Choroid plexus epithelial cell (primary cell): ENCODE measurements at regions not wholly inside any gene's neighbourhood (a gene's known extent, or its start where the extent isn't known, plus 50 kb on each side); places are given as distances from the start of the nearest gene placed in this dataset.

Source experiments
- DNase-seq: peaks from one replicate; pipeline ENCODE4 v3.0.0-alpha.2; 2010; ENCODE audit warnings: low read depth
- H3K4me3 ChIP-seq: 2 replicates; pipeline ENCODE4 v1.5.1; 2011; ENCODE audit warnings: low read depth, mild to moderate bottlenecking, control low read depth, low read length, moderate library complexity
- TF ChIP-seq, protein P1 (sequence below): conservative IDR thresholded peaks from 2 replicates; pipeline ENCODE4 v1.5.1; 2011; ENCODE audit warnings: low read depth, mild to moderate bottlenecking, control low read depth, inconsistent platforms, low read length, moderate library complexity

GRCh38 chr1:14482784-14483450, 115.6 kb upstream of the KAZN start:
- no peak overlapping the region for H3K4me3 ChIP-seq
- TF ChIP-seq, protein P1, sequence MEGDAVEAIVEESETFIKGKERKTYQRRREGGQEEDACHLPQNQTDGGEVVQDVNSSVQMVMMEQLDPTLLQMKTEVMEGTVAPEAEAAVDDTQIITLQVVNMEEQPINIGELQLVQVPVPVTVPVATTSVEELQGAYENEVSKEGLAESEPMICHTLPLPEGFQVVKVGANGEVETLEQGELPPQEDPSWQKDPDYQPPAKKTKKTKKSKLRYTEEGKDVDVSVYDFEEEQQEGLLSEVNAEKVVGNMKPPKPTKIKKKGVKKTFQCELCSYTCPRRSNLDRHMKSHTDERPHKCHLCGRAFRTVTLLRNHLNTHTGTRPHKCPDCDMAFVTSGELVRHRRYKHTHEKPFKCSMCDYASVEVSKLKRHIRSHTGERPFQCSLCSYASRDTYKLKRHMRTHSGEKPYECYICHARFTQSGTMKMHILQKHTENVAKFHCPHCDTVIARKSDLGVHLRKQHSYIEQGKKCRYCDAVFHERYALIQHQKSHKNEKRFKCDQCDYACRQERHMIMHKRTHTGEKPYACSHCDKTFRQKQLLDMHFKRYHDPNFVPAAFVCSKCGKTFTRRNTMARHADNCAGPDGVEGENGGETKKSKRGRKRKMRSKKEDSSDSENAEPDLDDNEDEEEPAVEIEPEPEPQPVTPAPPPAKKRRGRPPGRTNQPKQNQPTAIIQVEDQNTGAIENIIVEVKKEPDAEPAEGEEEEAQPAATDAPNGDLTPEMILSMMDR = no peak

GRCh38 chr1:14485285-14485684, 113.2 kb upstream of the KAZN start:
- no peak for DNase-seq
- H3K4me3 ChIP-seq = no peak overlapping the region
- TF ChIP-seq, protein P1 = no peak

More at GRCh38 chr1:14482784-14483450, 115.6 kb upstream of the KAZN start:
- no peak for DNase-seq

GRCh38 chr1:14486401-14487201, 111.9 kb upstream of the KAZN start:
- no peak overlapping the region for H3K4me3 ChIP-seq
- peak; percentile 56 for DNase-seq
- TF ChIP-seq, protein P1 = no peak

- no peak for DNase-seq
- no peak overlapping the region for H3K4me3 ChIP-seq
- TF ChIP-seq, protein P1 = no peak
Observed at GRCh38 chr1:14487671-14488070, 110.8 kb upstream of the KAZN start.

DNA sequence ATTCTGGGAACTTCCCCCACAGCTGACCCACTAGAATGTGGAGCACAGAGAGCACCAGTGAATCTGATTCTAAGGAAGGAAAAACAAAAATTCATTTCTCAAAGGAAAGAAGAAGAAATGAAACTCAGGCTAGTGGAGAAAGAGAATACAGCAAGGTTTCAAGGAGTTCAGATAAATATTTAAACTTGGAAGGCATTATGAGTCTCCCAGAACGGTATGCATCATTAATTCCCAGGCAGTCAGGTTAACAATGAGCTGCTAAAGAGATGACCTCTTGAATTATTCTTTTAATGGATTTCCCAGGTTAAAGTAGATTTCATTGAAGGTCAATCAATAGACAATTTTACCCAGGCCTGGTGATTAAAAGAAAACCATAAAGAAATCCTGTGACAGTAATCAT, 103.6 kb upstream of the KAZN start:
- no peak overlapping the region for H3K4me3 ChIP-seq
- TF ChIP-seq, protein P1 = no peak
- DNase-seq = no peak

GRCh38 chr1:14495381-14495780, 103.1 kb upstream of the KAZN start:
- no peak overlapping the region for H3K4me3 ChIP-seq
- TF ChIP-seq, protein P1 = no peak
- no peak for DNase-seq
